ENCODE measurements at regions not wholly inside any gene's neighbourhood (a gene's known extent, or its start where the extent isn't known, plus 50 kb on each side); places are given as distances from the start of the nearest gene placed in this dataset.

- H3K4me3 ChIP-seq (ENCODE audit: low read depth, low read length), result no peak overlapping the region
- TF ChIP-seq, protein P1, sequence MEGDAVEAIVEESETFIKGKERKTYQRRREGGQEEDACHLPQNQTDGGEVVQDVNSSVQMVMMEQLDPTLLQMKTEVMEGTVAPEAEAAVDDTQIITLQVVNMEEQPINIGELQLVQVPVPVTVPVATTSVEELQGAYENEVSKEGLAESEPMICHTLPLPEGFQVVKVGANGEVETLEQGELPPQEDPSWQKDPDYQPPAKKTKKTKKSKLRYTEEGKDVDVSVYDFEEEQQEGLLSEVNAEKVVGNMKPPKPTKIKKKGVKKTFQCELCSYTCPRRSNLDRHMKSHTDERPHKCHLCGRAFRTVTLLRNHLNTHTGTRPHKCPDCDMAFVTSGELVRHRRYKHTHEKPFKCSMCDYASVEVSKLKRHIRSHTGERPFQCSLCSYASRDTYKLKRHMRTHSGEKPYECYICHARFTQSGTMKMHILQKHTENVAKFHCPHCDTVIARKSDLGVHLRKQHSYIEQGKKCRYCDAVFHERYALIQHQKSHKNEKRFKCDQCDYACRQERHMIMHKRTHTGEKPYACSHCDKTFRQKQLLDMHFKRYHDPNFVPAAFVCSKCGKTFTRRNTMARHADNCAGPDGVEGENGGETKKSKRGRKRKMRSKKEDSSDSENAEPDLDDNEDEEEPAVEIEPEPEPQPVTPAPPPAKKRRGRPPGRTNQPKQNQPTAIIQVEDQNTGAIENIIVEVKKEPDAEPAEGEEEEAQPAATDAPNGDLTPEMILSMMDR (IDR thresholded peaks at IDR 0.05; ENCODE audit: low read depth, low read length), result no peak
Measured at GRCh38 chr18:60092073-60092472, 192.3 kb downstream of the PMAIP1 start.

DNA sequence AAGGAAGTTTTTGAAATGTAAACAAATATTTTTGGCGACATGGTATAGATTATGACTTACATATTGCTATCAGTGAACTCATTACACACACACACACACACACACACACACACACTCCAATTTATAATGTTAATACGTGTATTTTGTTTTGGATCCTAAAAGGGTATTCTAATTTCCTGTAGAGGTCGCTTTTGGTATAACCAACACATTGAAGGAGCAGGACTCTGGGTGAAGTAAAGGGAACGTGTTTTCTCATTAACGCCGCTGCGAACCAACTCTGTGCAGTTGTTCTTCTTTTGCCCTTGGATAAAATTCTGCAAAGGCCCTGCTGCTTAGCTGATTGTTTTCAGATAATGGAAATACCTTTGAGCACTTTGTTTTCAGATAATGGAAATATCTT lies 190.4 kb downstream of the PMAIP1 start:
- TF ChIP-seq, protein P1 (IDR thresholded peaks at IDR 0.05; ENCODE audit: low read depth, low read length), result no peak
- no peak overlapping the region for H3K4me3 ChIP-seq (ENCODE audit: low read depth, low read length)

- TF ChIP-seq, protein P1 (IDR thresholded peaks at IDR 0.05; ENCODE audit: low read depth, low read length), result no peak
- H3K4me3 ChIP-seq (ENCODE audit: low read depth, low read length), result no peak overlapping the region
Measured at GRCh38 chr18:60082790-60083189, 183.0 kb downstream of the PMAIP1 start.

GRCh38 chr18:60082282-60082681 lies 182.5 kb downstream of the PMAIP1 start:
- H3K4me3 ChIP-seq (ENCODE audit: low read depth, low read length), result no peak overlapping the region
- TF ChIP-seq, protein P1 (IDR thresholded peaks at IDR 0.05; ENCODE audit: low read depth, low read length), result no peak

GRCh38 chr18:60075477-60075876 lies 175.7 kb downstream of the PMAIP1 start:
- no peak overlapping the region for H3K4me3 ChIP-seq (ENCODE audit: low read depth, low read length)
- TF ChIP-seq, protein P1 (IDR thresholded peaks at IDR 0.05; ENCODE audit: low read depth, low read length), result no peak

GRCh38 chr18:60070631-60071030 lies 170.8 kb downstream of the PMAIP1 start:
- TF ChIP-seq, protein P1 (IDR thresholded peaks at IDR 0.05; ENCODE audit: low read depth, low read length), result no peak
- no peak overlapping the region for H3K4me3 ChIP-seq (ENCODE audit: low read depth, low read length)

GRCh38 chr18:60069145-60069544 lies 169.3 kb downstream of the PMAIP1 start:
- TF ChIP-seq, protein P1 (IDR thresholded peaks at IDR 0.05; ENCODE audit: low read depth, low read length), result no peak
- H3K4me3 ChIP-seq (ENCODE audit: low read depth, low read length), result no peak overlapping the region
